ENCODE measurements at regions not wholly inside any gene's neighbourhood (a gene's known extent, or its start where the extent isn't known, plus 50 kb on each side); places are given as distances from the start of the nearest gene placed in this dataset.
A peak's percentile ranks its signal among the peaks of the same experiment; 100 is the strongest.
"Not testable (repeated sequence)": the region's sequence is repeated elsewhere in the genome, so short reads cannot be mapped to it uniquely, and the experiment has no call there.

- Mint-ChIP-seq H3K27ac (no peak overlapping the region), H3K9me3 (no peaks in the 10 kb centered on the region), H3K27me3 (peaks cover 14% of the 10 kb centered on the region), H3K4me1 (peaks cover under 1% of the 10 kb centered on the region), H3K4me3 (no peak overlapping the region), H3K36me3 (no peaks in the 10 kb centered on the region)
- ATAC-seq, result no peak
These were observed 57.0 kb downstream of the RASL11A start for GRCh38 chr13:27327633-27328032.

GRCh38 chr13:27329210-27329609, 58.6 kb downstream of the RASL11A start:
- Mint-ChIP-seq H3K27ac (no peak overlapping the region), H3K4me3 (no peak overlapping the region), H3K4me1 (no peaks in the 10 kb centered on the region), H3K27me3 (peaks cover 20% of the 10 kb centered on the region), H3K36me3 (no peaks in the 10 kb centered on the region), H3K9me3 (no peaks in the 10 kb centered on the region)
- no peak for ATAC-seq

GRCh38 chr13:27334774-27335435, 64.3 kb downstream of the RASL11A start:
- H3K36me3 Mint-ChIP-seq, result no peaks in the 10 kb centered on the region
- peaks cover 18% of the 10 kb centered on the region for H3K27me3 Mint-ChIP-seq
- H3K4me3 Mint-ChIP-seq, result no peak overlapping the region
- H3K27ac Mint-ChIP-seq, result no peak overlapping the region
- no peaks in the 10 kb centered on the region for H3K4me1 Mint-ChIP-seq
- ATAC-seq, result no peak
- H3K9me3 Mint-ChIP-seq, result no peaks in the 10 kb centered on the region

- ATAC-seq, result no peak
- no peaks in the 10 kb centered on the region for H3K9me3 Mint-ChIP-seq
- H3K4me3 Mint-ChIP-seq, result no peak overlapping the region
- peaks cover 9% of the 10 kb centered on the region for H3K27me3 Mint-ChIP-seq
- H3K4me1 Mint-ChIP-seq, result no peaks in the 10 kb centered on the region
- H3K36me3 Mint-ChIP-seq, result no peaks in the 10 kb centered on the region
- H3K27ac Mint-ChIP-seq, result no peak overlapping the region
These were observed 65.5 kb downstream of the RASL11A start for GRCh38 chr13:27336014-27336673.

- no peaks in the 10 kb centered on the region for H3K36me3 Mint-ChIP-seq
- H3K9me3 Mint-ChIP-seq, result no peaks in the 10 kb centered on the region
- no peak for ATAC-seq
- no peaks in the 10 kb centered on the region for H3K4me1 Mint-ChIP-seq
- peaks cover under 1% of the 10 kb centered on the region for H3K27me3 Mint-ChIP-seq
- H3K27ac Mint-ChIP-seq, result no peak overlapping the region
- H3K4me3 Mint-ChIP-seq, result no peak overlapping the region
These were observed 67.6 kb downstream of the RASL11A start for GRCh38 chr13:27338207-27338606.

- H3K27me3 Mint-ChIP-seq, result no peaks in the 10 kb centered on the region
- H3K36me3 Mint-ChIP-seq, result no peaks in the 10 kb centered on the region
- H3K4me1 Mint-ChIP-seq, result no peaks in the 10 kb centered on the region
- H3K9me3 Mint-ChIP-seq, result no peaks in the 10 kb centered on the region
- no peak overlapping the region for H3K27ac Mint-ChIP-seq
- ATAC-seq, result no peak
- H3K4me3 Mint-ChIP-seq, result no peak overlapping the region
These were observed 68.2 kb downstream of the RASL11A start for GRCh38 chr13:27338816-27339215.

GRCh38 chr13:27339299-27339698, 68.7 kb downstream of the RASL11A start:
- Mint-ChIP-seq H3K4me1 (no peaks in the 10 kb centered on the region), H3K27ac (no peak overlapping the region), H3K36me3 (no peaks in the 10 kb centered on the region), H3K27me3 (no peaks in the 10 kb centered on the region), H3K9me3 (no peaks in the 10 kb centered on the region), H3K4me3 (no peak overlapping the region)
- peak; percentile 62 for ATAC-seq

- H3K4me3 Mint-ChIP-seq, result no peak overlapping the region
- no peak overlapping the region for H3K27ac Mint-ChIP-seq
- H3K36me3 Mint-ChIP-seq, result no peaks in the 10 kb centered on the region
- H3K4me1 Mint-ChIP-seq, result no peaks in the 10 kb centered on the region
- no peaks in the 10 kb centered on the region for H3K27me3 Mint-ChIP-seq
- ATAC-seq, result no peak
- H3K9me3 Mint-ChIP-seq, result no peaks in the 10 kb centered on the region
These were observed 71.0 kb downstream of the RASL11A start for GRCh38 chr13:27341616-27342015.

GRCh38 chr13:27347211-27347772, 76.7 kb downstream of the RASL11A start:
- H3K4me3 Mint-ChIP-seq, result peak overlapping the region; percentile 68
- peak; percentile 21 for ATAC-seq
- no peaks in the 10 kb centered on the region for H3K36me3 Mint-ChIP-seq
- peaks cover 3% of the 10 kb centered on the region for H3K9me3 Mint-ChIP-seq
- H3K27ac Mint-ChIP-seq, result peak overlapping the region; percentile 53
- no peaks in the 10 kb centered on the region for H3K27me3 Mint-ChIP-seq
- peaks cover 19% of the 10 kb centered on the region for H3K4me1 Mint-ChIP-seq

- peak overlapping the region; percentile 53 for H3K27ac Mint-ChIP-seq
- H3K4me3 Mint-ChIP-seq, result no peak overlapping the region
- H3K36me3 Mint-ChIP-seq, result no peaks in the 10 kb centered on the region
- no peak for ATAC-seq
- H3K9me3 Mint-ChIP-seq, result peaks cover 3% of the 10 kb centered on the region
- peaks cover 29% of the 10 kb centered on the region for H3K4me1 Mint-ChIP-seq
- no peaks in the 10 kb centered on the region for H3K27me3 Mint-ChIP-seq
These were observed 76.0 kb upstream of the GTF3A start for GRCh38 chr13:27348461-27348860.

- peaks cover 3% of the 10 kb centered on the region for H3K9me3 Mint-ChIP-seq
- no peak for ATAC-seq
- no peak overlapping the region for H3K27ac Mint-ChIP-seq
- no peak overlapping the region for H3K4me3 Mint-ChIP-seq
- no peaks in the 10 kb centered on the region for H3K27me3 Mint-ChIP-seq
- H3K4me1 Mint-ChIP-seq, result peaks cover 37% of the 10 kb centered on the region
- H3K36me3 Mint-ChIP-seq, result no peaks in the 10 kb centered on the region
These were observed 75.0 kb upstream of the GTF3A start for GRCh38 chr13:27349458-27349857.

- not testable (repeated sequence) for H3K27me3 Mint-ChIP-seq, H3K27ac Mint-ChIP-seq, H3K9me3 Mint-ChIP-seq, ATAC-seq, H3K36me3 Mint-ChIP-seq, H3K4me3 Mint-ChIP-seq
- H3K4me1 Mint-ChIP-seq, result peaks cover 37% of the 10 kb centered on the region
These were observed 73.6 kb upstream of the GTF3A start for GRCh38 chr13:27350825-27351224.

GRCh38 chr13:27352698-27353097, 71.7 kb upstream of the GTF3A start:
- ATAC-seq, result peak; percentile 3
- H3K4me1 Mint-ChIP-seq, result peaks cover 28% of the 10 kb centered on the region
- peak overlapping the region; percentile 84 for H3K27ac Mint-ChIP-seq
- no peaks in the 10 kb centered on the region for H3K36me3 Mint-ChIP-seq
- H3K4me3 Mint-ChIP-seq, result peak overlapping the region; percentile 43
- peaks cover 3% of the 10 kb centered on the region for H3K9me3 Mint-ChIP-seq
- peaks cover 5% of the 10 kb centered on the region for H3K27me3 Mint-ChIP-seq

GRCh38 chr13:27353166-27353583, 71.2 kb upstream of the GTF3A start:
- ATAC-seq, result peak; percentile 98
- H3K27ac Mint-ChIP-seq, result peak overlapping the region; percentile 84
- H3K9me3 Mint-ChIP-seq, result peaks cover 3% of the 10 kb centered on the region
- no peaks in the 10 kb centered on the region for H3K36me3 Mint-ChIP-seq
- H3K4me3 Mint-ChIP-seq, result peak overlapping the region; percentile 43
- H3K4me1 Mint-ChIP-seq, result peaks cover 23% of the 10 kb centered on the region
- peaks cover 8% of the 10 kb centered on the region for H3K27me3 Mint-ChIP-seq

- H3K4me1 Mint-ChIP-seq, result peaks cover 19% of the 10 kb centered on the region
- H3K27ac Mint-ChIP-seq, result peak overlapping the region; percentile 84
- H3K36me3 Mint-ChIP-seq, result no peaks in the 10 kb centered on the region
- ATAC-seq, result no peak
- H3K4me3 Mint-ChIP-seq, result peak overlapping the region; percentile 43
- peaks cover 8% of the 10 kb centered on the region for H3K27me3 Mint-ChIP-seq
- H3K9me3 Mint-ChIP-seq, result peaks cover 3% of the 10 kb centered on the region
These were observed 70.7 kb upstream of the GTF3A start for GRCh38 chr13:27353708-27354107.

GRCh38 chr13:27354379-27354778, 70.0 kb upstream of the GTF3A start:
- peaks cover 25% of the 10 kb centered on the region for H3K4me1 Mint-ChIP-seq
- H3K27ac Mint-ChIP-seq, result no peak overlapping the region

More at GRCh38 chr13:27354379-27354778, 70.0 kb upstream of the GTF3A start:
- no peaks in the 10 kb centered on the region for H3K36me3 Mint-ChIP-seq
- peaks cover 8% of the 10 kb centered on the region for H3K27me3 Mint-ChIP-seq
- no peak overlapping the region for H3K4me3 Mint-ChIP-seq
- peaks cover 3% of the 10 kb centered on the region for H3K9me3 Mint-ChIP-seq
- no peak for ATAC-seq

Data from stimulated activated memory B cell treated with anti-CD40 and anti-IgM and Interleukin-4, amounts not matched to agents 10 μg/mL and 1 μg/mL and 100 μg/mL, for 72 hours (primary cell).